SK-N-MC (cell line): ENCODE measurements at regions not wholly inside any gene's neighbourhood (a gene's known extent, or its start where the extent isn't known, plus 50 kb on each side); places are given as distances from the start of the nearest gene placed in this dataset.

ENCODE experiments used
- DNase-seq: peaks from one replicate; pipeline ENCODE4 v3.0.0-alpha.2; 2011; ENCODE audit warnings: low read depth, low spot score
- H3K27ac ChIP-seq: fragments of 200-600 bp; sonication (generic); 2 replicates; pipeline ENCODE4 v1.5.1; 2016; ENCODE audit warnings: mixed run types
- H3K36me3 ChIP-seq: fragments of 200-600 bp; sonication (generic); 2 replicates; pipeline ENCODE4 v1.6.1; 2017; ENCODE audit warnings: antibody characterized with exemption, low read length, mixed read lengths; ENCODE audit not compliant: insufficient read depth
- H3K4me3 ChIP-seq: fragments of 200-600 bp; sonication (generic); 2 replicates; pipeline ENCODE4 v1.5.1; 2016
- H3K9ac ChIP-seq: fragments of 200-600 bp; sonication (generic); 2 replicates; pipeline ENCODE4 v1.8.0; 2017; ENCODE audit warnings: mixed run types, mixed read lengths; ENCODE audit not compliant: insufficient read length
- H3K9me3 ChIP-seq: fragments of 200-600 bp; sonication (generic); 2 replicates; pipeline ENCODE4 v1.6.1; 2017; ENCODE audit warnings: low read depth, mild to moderate bottlenecking, antibody characterized with exemption, low read length, moderate library complexity, mixed read lengths
- EZH2 ChIP-seq: fragments of 200-600 bp; sonication (generic); IDR thresholded peaks from one replicate; pipeline ENCODE4 v1.6.1; 2017; ENCODE audit warnings: antibody characterized with exemption
- FOXP2 ChIP-seq: optimal IDR thresholded peaks from 2 replicates; pipeline ENCODE3; 2011; ENCODE audit warnings: mild to moderate bottlenecking, moderate library complexity; ENCODE audit not compliant: insufficient read depth; ENCODE audit errors: extremely low read length, control extremely low read depth
- POLR2AphosphoS5 ChIP-seq: IDR thresholded peaks from 2 replicates; pipeline ENCODE4 v1.6.1; 2012; ENCODE audit warnings: mild to moderate bottlenecking, low read depth, low read length, borderline replicate concordance

GRCh38 chrX:82219129-82219528 lies 1017.2 kb downstream of the SH3BGRL start:
- no peaks in the 10 kb centered on the region for H3K36me3 ChIP-seq
- H3K4me3 ChIP-seq: no peak overlapping the region
- no peaks in the 10 kb centered on the region for H3K9me3 ChIP-seq
- no peak overlapping the region for H3K9ac ChIP-seq
- no peak overlapping the region for H3K27ac ChIP-seq
- TF ChIP-seq POLR2AphosphoS5 (no peak), EZH2 (no peak), FOXP2 (no peak)
- DNase-seq: no peak

GRCh38 chrX:82224961-82225360 lies 1023.1 kb downstream of the SH3BGRL start:
- Histone ChIP-seq H3K36me3 (no peaks in the 10 kb centered on the region), H3K27ac (no peak overlapping the region), H3K9ac (no peak overlapping the region), H3K9me3 (no peaks in the 10 kb centered on the region), H3K4me3 (no peak overlapping the region)
- no peak for TF ChIP-seq EZH2
- TF ChIP-seq FOXP2: no peak
- no peak for TF ChIP-seq POLR2AphosphoS5
- DNase-seq: no peak

GRCh38 chrX:82230013-82230412 lies 1028.1 kb downstream of the SH3BGRL start:
- no peak for TF ChIP-seq FOXP2
- no peak for TF ChIP-seq EZH2
- no peak for TF ChIP-seq POLR2AphosphoS5
- Histone ChIP-seq H3K9ac (no peak overlapping the region), H3K4me3 (no peak overlapping the region), H3K36me3 (no peaks in the 10 kb centered on the region), H3K9me3 (no peaks in the 10 kb centered on the region), H3K27ac (no peak overlapping the region)
- DNase-seq: no peak

- H3K27ac ChIP-seq: no peak overlapping the region
- H3K9ac ChIP-seq: no peak overlapping the region
- H3K9me3 ChIP-seq: no peaks in the 10 kb centered on the region
- TF ChIP-seq POLR2AphosphoS5: no peak
- TF ChIP-seq FOXP2: no peak
- TF ChIP-seq EZH2: no peak
- DNase-seq: no peak
- no peaks in the 10 kb centered on the region for H3K36me3 ChIP-seq
- no peak overlapping the region for H3K4me3 ChIP-seq
These were observed 1030.8 kb downstream of the SH3BGRL start for GRCh38 chrX:82232679-82233078.

- no peak for TF ChIP-seq POLR2AphosphoS5
- TF ChIP-seq EZH2: no peak
- Histone ChIP-seq H3K27ac (no peak overlapping the region), H3K36me3 (no peaks in the 10 kb centered on the region), H3K9ac (no peak overlapping the region), H3K9me3 (no peaks in the 10 kb centered on the region), H3K4me3 (no peak overlapping the region)
- DNase-seq: no peak
These were observed 1035.4 kb downstream of the SH3BGRL start for GRCh38 chrX:82237328-82237727.
